GM18517 (cell line): ENCODE measurements at regions not wholly inside any gene's neighbourhood (a gene's known extent, or its start where the extent isn't known, plus 50 kb on each side); places are given as distances from the start of the nearest gene placed in this dataset.
"Not testable (repeated sequence)": the region's sequence is repeated elsewhere in the genome, so short reads cannot be mapped to it uniquely, and the experiment has no call there.

Experiments
- ATAC-seq: cut with Tn5 transposase; IDR thresholded peaks from one replicate; pipeline ENCODE4 v1.9.1; 2021; ENCODE audit warnings: mild to moderate bottlenecking, moderate library complexity; ENCODE audit not compliant: unreplicated experiment

DNA sequence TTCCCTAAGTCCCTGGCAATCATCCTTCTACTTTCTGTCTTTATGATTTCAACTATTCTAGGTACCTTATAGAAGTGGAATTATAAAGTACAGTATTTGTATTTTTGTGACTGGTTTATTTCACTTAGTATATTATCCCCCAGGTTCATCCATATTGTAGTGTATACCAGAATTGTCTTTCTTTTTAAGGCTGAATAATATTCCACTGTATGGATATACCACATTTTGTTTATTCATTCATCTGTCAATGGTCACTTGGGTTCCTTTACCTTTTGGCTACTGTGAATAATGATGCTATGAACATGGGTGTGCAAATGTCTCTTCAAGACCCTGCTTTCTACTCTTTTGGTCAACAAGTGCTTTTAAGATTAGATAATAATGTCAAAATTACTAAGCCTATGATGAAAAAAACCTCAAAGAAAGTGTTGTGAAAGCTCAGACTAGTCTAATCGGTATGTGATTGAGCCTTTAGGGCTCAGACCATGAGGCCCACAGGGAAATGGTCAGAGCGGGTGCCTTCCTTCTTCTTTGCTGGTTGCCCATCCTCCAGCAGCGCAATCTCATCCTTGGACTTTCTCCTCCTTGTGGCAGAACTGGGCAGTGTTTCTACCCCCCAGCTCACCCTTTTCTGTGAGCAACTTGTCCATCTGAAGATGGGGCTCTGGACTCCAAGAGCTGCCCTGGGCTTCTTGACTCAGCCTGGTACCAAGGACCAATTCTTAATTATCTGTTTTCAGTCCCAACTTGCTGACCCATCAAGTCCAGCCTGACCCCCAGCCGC, 105.4 kb downstream of the TTC8 start:
- ATAC-seq = no peak

DNA sequence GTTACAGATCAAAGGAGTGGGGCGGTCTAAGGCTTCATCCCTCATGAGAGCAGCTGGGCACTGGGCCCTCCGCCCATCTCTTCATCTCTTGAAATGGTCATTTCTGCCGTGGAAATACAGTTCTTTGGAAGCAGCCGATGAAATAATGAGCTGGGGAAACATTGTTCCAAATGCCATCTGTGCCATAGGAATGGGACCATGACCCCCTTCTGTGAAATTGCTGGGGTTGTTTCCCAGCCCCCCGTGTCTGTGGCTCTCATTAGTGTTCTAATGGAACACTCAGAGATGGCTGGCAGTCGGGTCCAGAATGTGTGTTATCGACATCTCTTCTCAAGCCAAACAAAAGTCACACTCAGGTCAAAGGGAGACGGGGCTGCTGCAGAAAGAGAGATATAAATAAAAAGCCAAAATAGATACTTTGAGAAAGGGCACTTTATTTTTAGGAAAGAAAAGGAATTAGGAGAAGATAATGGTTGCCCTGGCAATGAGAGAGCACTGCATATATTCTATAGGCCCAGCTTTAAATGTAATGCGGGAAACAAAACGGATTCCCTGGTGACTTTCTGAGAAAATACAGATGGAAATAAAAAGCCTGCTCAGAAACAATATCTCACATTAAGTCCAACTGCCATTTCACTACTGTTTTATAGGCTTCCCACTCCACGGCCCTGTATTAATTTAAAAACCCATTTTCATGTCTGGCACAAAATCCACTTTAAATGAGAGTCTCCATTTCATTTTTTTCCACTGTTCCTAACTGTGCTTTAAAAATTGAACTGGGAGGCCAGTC, 107.1 kb downstream of the TTC8 start:
- ATAC-seq = no peak

GRCh38 chr14:88933191-88933590, 108.7 kb downstream of the TTC8 start:
- no peak for ATAC-seq

DNA sequence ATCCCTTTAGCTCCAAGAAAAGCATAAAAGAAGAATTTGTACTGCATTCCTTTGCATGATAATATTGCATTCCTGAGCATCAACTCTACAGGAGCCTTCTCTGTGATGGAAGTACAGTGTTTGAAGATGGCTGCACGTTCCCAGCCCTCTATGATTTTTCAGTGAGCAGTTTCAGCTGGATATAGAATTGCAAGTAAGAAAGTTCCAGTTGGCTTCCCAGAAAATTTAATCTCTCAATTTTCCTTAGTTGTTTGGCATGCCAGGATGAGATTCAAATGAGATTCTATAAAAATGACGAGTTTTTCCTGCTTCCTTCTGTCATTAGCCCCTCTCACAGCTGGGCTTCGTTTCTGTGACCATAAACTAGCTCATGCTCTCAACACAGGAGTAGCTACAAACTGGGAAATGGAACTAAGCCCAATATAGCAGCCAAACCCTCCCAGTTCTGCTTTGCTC, 109.9 kb downstream of the TTC8 start:
- ATAC-seq = no peak

GRCh38 chr14:88935083-88935482, 110.6 kb downstream of the TTC8 start:
- ATAC-seq = no peak

- no peak for ATAC-seq
Measured at GRCh38 chr14:88937706-88938105, 113.3 kb downstream of the TTC8 start.

DNA sequence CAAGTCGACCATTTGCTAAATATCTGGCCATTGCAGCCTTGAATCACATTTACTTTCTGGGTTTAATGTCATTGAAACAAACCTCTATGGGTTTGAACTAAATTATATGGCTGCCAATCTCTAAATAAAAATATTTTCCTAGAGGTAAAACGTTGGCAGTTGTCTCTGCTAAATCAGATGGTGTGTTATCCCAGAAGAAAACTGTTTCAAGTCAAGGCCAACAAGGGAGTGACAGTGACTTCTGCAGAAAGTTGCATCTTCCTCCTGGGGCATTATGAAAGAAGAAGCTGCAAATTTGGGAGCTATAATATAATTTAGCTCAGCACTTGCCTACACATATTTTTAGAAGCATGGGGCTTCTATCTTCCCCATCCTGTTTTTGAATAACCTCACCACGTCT, 116.2 kb downstream of the TTC8 start:
- ATAC-seq = no peak

DNA sequence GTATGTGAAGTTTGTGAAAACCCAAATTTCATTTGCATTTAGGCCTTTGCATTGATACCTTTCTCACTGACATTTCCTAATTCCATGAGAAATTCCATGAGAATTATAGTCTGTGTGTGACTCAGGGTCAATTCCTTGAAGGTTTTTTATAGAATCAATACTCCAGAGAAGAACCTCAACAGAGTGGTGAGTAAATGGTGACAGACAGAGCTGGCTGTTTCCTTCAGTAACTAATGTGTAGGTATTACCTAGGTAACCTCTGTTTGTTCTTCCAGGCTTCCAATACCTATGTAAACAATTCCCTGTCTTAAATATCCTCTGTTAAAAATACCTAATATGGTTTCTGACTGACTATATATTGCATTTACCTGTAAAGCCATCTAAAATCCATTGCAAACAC, 117.0 kb downstream of the TTC8 start:
- ATAC-seq = no peak

DNA sequence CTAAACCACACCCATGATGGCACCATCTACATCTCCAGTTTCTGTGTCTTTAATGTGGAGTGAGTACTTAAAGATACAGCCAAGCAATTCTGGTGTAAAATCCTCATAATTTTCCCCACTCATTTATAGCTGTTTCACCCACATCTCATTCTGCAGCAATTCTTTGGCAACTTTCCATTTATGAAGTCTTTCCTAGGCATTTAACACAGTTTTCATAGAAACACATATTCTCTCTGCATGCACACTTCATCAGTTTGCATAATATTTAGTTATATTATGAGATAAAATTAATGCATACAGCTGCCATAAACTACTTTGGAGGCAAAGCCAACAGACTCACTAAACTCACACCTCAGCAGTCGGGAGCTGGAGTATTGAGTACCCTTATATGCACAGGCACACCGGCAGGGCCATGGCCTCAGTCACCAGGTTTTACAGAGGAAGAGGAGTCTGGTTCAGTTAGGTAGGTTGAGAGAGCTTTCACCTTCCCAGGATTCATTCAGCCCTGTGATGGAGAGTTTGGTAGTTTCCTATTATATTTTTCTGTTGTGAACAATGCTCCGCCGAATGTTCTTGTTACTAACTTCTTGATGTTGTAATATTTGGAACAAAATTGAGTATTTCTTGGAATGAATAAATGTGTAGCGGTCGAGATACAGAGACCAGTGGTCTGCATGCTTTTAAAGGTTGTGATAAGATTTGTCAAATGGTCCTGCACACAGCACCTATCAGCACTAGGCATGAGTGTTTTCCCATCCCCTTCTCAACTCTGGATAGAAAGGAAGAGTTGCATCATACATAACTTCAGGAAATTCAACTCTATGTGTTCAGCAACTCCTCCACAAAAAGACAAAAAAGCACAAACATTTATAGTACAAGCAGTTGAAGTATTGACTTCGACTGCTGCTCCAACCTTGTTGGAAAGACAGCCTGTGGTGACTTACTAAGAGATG, 123.5 kb downstream of the TTC8 start:
- no peak for ATAC-seq

DNA sequence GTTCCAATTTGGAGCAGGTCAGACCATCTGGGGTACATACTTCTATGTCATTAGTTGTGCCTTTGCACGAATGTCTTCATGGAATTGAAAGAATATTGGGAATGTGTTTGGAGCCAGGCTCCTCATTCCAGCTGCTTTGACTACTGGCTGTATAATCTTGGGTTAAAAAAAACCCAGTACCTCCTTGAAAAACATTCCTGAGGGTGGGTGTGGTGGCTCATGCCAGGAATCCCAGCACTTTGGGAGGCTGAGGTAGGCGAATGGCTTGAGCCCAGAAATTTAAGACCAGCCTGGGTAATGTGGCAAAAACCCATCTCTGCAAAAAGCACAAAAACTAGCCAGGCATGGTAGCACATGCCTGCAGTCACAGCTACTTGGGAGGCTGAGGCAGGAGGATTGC, 125.6 kb downstream of the TTC8 start:
- no peak for ATAC-seq

DNA sequence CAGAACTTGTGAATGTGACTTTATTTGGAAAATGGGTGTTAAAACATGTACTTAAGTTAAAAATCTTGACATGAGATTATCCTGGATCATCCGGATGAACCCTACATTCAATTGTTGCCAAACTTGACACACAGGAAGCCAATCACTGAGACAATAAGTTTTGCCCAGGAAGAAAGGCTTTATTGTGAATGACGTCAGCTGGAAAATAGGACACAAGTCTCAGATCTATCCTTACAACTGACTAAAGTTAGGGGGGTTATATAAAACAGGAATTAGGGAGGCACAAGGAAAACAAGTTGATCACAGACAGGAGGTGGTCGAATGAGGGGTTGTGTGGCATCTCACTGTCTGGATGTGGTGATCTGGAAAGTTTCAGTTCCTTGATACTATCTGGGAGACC, 126.9 kb downstream of the TTC8 start:
- ATAC-seq = no peak

- no peak for ATAC-seq
Measured at GRCh38 chr14:88952901-88953300, 128.4 kb downstream of the TTC8 start.

GRCh38 chr14:88955455-88955854, 131.0 kb downstream of the TTC8 start:
- ATAC-seq = no peak

GRCh38 chr14:88960496-88960895, 136.0 kb downstream of the TTC8 start:
- no peak for ATAC-seq

DNA sequence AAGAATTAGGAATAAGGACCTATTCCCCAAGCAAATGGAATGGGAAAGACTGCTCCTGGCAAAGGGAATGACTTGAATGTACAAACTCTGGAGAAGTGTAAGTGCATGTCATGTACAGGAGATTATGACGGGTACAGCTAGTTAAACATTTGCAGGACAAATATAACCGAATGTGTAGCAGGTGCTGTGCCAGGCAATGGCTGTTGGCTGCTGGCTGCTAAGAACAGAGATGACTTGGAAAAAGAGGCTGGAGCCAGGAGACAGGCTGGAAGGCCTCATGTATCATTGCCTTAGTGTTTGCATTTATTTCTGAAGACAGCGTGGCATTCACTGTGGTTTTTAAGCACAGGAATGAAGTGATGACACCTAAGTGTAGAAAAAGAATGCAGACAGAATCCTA, 136.8 kb downstream of the TTC8 start:
- ATAC-seq = no peak

DNA sequence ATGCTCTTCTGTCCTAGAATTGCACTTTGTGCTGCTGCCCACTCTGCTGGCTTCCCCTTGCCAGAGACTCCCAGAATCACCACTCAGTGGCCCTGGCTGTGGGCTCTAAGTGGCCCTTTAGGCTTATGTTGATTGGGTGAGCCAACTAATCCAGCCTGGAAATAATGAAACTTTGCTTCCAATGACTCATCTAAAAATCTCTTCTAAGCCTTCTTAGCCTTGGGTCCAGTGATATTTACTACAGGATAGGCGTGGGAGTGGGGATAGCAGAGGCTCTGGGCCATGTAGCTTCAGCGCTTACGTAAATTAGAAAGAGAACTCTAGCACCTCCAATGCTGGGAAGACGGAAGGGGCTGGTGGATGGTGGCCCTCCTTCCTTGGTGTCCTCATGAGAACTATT, 137.9 kb downstream of the TTC8 start:
- no peak for ATAC-seq

GRCh38 chr14:88967299-88967698, 142.8 kb downstream of the TTC8 start:
- ATAC-seq = no peak

DNA sequence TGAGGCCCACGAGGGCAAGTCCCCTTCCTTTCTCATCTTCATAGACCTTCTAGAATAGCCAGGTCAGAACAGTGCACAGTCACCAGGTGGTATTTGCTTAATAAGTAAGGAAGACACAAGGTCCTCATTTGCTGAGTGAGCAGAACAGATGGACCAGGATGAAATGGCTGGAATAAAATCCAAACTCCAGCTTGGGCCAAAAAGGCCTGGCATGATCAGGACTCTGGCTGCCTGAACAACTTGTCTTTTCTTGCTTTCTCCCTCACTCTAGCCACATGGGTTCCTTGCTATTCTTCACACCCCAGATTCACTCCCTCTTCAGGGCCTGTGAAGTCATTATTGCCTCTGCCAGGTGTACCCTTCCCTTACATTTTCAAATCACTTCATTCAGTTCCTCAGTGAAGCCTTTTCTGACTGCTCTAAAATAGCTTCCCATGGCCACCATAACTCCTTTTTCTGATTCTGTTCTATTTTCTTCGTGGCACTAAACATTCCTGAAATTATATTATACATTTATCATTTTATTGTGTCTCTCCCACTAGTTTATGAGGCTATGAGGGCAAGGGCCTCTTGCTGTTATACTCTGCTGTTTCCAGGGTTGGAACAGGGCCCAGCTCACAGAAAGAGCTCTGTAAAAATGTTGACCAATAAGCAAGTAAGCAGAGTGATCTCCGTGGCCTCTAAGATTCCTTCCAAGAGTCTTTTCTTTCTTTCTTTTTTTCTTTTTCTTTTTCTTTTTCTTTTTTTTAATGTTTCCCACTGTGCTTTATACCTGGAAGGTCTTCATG, 150.8 kb downstream of the TTC8 start:
- ATAC-seq = no peak

DNA sequence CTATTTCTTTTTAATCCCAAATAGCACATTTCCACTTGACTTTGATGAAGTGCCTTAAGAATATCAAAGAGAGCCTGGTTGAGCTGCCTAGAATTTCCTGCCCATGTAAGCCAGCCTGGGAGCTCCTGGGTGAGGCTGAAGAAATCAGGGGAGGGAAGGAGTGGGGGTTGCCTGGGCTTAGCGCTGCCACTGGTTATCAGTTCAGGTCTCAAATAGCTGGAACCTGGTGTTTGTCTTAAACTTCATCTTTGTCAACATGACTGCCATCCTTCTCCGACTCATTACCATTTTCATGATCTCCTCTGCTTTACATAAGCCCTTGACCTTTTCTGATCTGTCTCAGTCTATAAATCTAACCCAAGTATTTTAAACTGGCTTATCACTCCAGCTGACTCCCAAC, 151.5 kb downstream of the TTC8 start:
- no peak for ATAC-seq

- not testable (repeated sequence) for ATAC-seq
Measured at GRCh38 chr14:88980907-88981306, 156.5 kb downstream of the TTC8 start.
